Activated CD8-positive, alpha-beta memory T cell treated with anti-CD3 and anti-CD28 coated beads for 48 hours (primary cell): ENCODE measurements at regions not wholly inside any gene's neighbourhood (a gene's known extent, or its start where the extent isn't known, plus 50 kb on each side); places are given as distances from the start of the nearest gene placed in this dataset.

Experiments used
- DNase-seq, 3 experiments: peaks; one replicate each; pipeline ENCODE4 v3.0.0-alpha.2; 2020; ENCODE audit warnings: low read depth in 2 of 3, low spot score in 2 of 3

DNA sequence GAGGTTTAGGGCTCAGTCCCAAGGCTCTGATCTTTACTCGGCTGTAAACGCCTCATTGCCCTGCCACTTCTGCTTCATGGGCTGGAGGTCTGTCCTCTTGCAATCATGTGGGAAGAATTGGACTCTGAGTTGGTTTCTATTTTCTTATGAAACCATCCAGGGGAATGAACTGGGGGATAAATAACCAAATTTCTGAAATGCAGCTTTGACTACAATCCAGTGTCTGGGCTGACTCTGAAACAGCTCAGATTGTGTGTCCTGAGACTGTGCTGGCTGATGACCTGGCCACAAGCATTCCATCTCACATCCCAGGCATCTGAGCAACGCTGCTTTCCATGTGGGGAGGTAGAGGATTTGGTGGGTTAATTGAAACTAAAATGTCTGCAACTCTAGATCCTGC, 71.0 kb upstream of the GALNT15 start:
- no peak for DNase-seq

GRCh38 chr3:16104156-16104555, 70.3 kb upstream of the GALNT15 start:
- DNase-seq, result no peak

DNA sequence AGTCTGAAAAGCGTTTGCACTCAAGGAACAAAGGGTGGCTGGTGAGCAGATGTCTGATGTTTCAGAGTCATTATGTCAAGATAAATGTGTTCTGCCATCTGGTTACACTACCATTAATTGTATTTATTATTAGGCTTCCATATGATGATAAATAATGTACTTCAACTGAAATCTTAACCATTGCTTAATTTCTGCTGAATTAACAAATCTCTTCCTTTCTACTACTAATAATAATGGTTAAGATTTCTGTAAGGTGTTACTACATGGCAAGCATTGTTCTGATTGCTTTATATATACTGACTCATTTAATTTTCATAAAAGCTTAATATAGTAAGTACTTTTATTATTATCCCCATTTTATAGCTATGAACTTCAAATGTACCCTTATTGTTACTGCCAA, 68.4 kb upstream of the GALNT15 start:
- no peak for DNase-seq

- DNase-seq, result no peak
Observed at GRCh38 chr3:16108424-16108823, 66.1 kb upstream of the GALNT15 start.

DNA sequence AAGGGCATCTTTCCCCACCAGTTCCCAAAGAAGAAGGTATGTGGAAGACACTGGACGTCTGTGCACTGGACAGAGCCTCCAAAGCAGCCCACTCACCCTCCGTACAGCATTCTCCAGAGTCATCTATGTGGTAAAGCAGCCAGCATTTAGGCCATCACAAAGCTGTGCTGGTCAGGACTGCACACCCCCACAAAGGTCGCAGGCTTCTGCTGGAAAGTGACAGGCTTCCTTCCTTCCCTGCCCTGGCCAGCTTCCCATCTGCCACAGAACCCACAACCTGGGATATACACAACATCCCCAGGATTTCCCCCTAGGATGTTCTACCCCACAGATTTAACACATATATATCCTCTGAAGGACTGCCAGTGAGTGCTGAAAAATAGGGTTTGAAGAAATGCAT, 64.6 kb upstream of the GALNT15 start:
- no peak for DNase-seq

DNA sequence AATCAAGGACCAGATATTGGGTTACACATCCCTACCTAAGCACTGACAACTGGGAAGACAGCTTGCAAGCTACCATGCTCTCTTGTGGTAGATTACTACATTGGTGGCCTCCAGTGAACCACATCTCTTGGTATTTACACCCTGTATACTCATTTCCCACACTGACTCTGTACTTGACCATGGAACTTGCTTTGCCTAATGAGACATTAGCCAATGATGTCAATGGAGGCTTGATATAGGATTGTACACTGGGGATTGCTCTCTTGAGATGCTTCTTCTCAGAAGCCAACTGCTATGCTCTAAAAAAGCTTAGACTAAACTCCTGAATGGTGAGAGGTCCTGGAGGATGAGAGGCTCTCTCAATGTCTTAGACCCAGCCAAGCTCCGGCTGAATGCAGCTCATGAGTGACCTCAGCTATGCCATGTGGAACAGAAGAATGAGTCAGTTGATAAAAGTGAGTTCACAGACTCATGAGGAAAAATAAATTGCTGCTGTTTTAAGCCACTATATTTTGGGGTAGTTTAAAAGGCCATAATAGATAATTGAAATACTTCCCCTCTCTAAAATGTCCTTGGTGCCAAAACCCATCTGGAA, 61.5 kb upstream of the GALNT15 start:
- no peak for DNase-seq

GRCh38 chr3:16113704-16114103, 60.8 kb upstream of the GALNT15 start:
- no peak for DNase-seq

GRCh38 chr3:16114429-16114828, 60.1 kb upstream of the GALNT15 start:
- no peak for DNase-seq

DNA sequence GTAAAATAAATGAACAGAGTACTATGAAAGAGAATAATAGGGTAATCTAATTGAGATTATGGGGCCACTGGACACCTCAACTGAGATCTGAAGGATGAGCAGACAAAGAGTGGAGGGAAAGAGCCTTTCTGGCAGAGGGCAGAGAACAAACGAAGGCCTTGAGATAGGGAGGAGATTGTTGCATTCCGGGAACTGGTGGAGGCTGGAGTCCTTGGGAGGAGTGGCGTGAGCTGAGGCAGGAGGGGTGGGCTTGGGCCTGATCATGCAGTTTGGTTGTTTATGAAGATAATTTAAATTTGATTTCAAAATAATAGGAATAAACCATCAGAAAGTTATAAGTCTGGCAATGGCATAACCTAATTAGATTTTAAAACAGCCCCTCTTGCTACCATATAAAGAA, 59.5 kb upstream of the GALNT15 start:
- DNase-seq, result no peak

- DNase-seq, result no peak
Observed at GRCh38 chr3:16118396-16118795, 56.1 kb upstream of the GALNT15 start.

DNA sequence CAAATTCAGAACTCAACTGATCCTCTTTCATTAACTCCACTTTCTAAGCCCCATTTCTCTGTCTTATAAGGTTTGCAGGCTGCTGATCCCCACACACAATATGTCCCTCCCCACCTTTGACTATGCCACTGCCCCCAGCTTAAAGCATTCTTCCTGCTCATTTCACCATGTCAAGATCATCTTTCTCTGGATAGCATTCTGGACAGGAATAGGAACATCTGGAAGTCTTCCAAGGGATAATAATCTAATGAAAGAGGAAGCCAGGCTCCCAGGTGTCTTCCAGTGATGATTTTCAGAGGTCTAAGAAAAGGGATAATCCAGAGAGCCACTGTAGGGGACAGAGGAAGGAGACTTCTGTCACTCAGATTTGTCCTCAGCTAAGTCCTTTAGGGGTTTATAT, 54.6 kb upstream of the GALNT15 start:
- DNase-seq, result no peak

DNA sequence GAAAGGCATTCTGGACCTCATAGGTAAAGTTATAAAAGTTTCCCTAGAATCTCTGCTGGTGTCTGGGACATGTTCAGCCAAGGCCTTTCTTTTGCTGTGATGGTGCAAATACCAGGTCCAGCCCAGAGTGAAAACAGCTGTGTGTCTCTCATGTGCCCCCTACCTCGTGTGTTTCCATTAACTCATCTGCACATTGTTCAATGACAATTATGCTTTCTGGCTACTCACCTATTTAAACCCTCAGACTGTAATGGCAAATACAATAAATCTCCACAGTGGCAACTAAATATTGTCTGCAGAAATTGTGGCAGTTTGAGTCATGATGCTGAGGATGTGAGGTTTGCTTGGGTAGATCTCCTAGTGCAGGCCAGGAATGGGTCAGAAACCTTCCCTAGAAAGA, 53.1 kb upstream of the GALNT15 start:
- no peak for DNase-seq

- no peak for DNase-seq
Observed at GRCh38 chr3:16122155-16122554, 52.3 kb upstream of the GALNT15 start.

DNA sequence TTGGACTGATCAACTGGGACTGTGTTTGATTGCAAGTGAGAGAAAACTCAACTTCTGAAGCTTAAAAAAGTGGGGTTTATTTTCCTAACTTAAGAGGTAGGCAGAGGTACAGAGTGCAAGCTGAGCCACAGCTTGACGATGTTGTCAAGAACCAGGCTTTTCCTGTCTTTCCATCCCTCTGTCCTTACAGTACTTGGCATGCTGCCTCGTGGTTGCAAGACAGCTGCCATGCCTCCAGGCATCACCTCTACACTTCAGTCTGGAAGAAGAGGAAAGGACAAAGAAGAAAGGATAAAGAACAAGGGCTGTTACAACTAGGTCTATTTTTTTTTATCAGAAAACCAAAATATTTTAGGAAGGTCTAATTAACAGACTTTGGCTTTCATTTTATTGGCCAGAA, 51.8 kb upstream of the GALNT15 start:
- no peak for DNase-seq

GRCh38 chr3:16124636-16125035, 49.8 kb upstream of the GALNT15 start:
- no peak for DNase-seq
